Activated CD4-positive, CD25-positive, alpha-beta regulatory T cell treated with anti-CD3 and anti-CD28 coated beads, Interleukin-2, amount 50 U/mL, for 72 hours (primary cell): ENCODE measurements at regions not wholly inside any gene's neighbourhood (a gene's known extent, or its start where the extent isn't known, plus 50 kb on each side); places are given as distances from the start of the nearest gene placed in this dataset.

ENCODE experiments used
- DNase-seq: peaks from one replicate; pipeline ENCODE4 v3.0.0; 2021

GRCh38 chr20:52372169-52372568 lies 180.6 kb upstream of the ZFP64 start:
- no peak for DNase-seq

GRCh38 chr20:52365688-52366087 lies 174.1 kb upstream of the ZFP64 start:
- no peak for DNase-seq

GRCh38 chr20:52364405-52364804 lies 172.8 kb upstream of the ZFP64 start:
- no peak for DNase-seq

GRCh38 chr20:52361650-52362049 lies 170.1 kb upstream of the ZFP64 start:
- no peak for DNase-seq

- no peak for DNase-seq
Measured at GRCh38 chr20:52349806-52350205, 158.2 kb upstream of the ZFP64 start.

GRCh38 chr20:52348434-52348833 lies 156.9 kb upstream of the ZFP64 start:
- DNase-seq = no peak

GRCh38 chr20:52346797-52347196 lies 155.2 kb upstream of the ZFP64 start:
- DNase-seq = no peak

- no peak for DNase-seq
Measured at GRCh38 chr20:52342913-52343312, 151.3 kb upstream of the ZFP64 start.

- no peak for DNase-seq
Measured at GRCh38 chr20:52340036-52340634, 148.6 kb upstream of the ZFP64 start.

- DNase-seq = no peak
Measured at GRCh38 chr20:52332649-52333250, 141.2 kb upstream of the ZFP64 start.

- DNase-seq = no peak
Measured at GRCh38 chr20:52332230-52332629, 140.7 kb upstream of the ZFP64 start.

- DNase-seq = no peak
Measured at GRCh38 chr20:52331655-52332054, 140.1 kb upstream of the ZFP64 start.

- no peak for DNase-seq
Measured at GRCh38 chr20:52321396-52321795, 129.8 kb upstream of the ZFP64 start.

GRCh38 chr20:52318651-52319050 lies 127.1 kb upstream of the ZFP64 start:
- no peak for DNase-seq

- no peak for DNase-seq
Measured at GRCh38 chr20:52313341-52313963, 121.9 kb upstream of the ZFP64 start.

- no peak for DNase-seq
Measured at GRCh38 chr20:52312132-52312729, 120.7 kb upstream of the ZFP64 start.

GRCh38 chr20:52311209-52311794 lies 119.7 kb upstream of the ZFP64 start:
- no peak for DNase-seq

- DNase-seq = no peak
Measured at GRCh38 chr20:52309181-52309580, 117.6 kb upstream of the ZFP64 start.

GRCh38 chr20:52306477-52306876 lies 114.9 kb upstream of the ZFP64 start:
- DNase-seq = no peak

GRCh38 chr20:52305858-52306257 lies 114.3 kb upstream of the ZFP64 start:
- DNase-seq = no peak

- no peak for DNase-seq
Measured at GRCh38 chr20:52305024-52305645, 113.6 kb upstream of the ZFP64 start.

GRCh38 chr20:52303281-52303950 lies 111.8 kb upstream of the ZFP64 start:
- no peak for DNase-seq

GRCh38 chr20:52302736-52303135 lies 111.2 kb upstream of the ZFP64 start:
- DNase-seq = no peak
